GM18520 (cell line): ENCODE measurements at regions not wholly inside any gene's neighbourhood (a gene's known extent, or its start where the extent isn't known, plus 50 kb on each side); places are given as distances from the start of the nearest gene placed in this dataset.

Experiments used
- ATAC-seq: cut with Tn5 transposase; IDR thresholded peaks from one replicate; pipeline ENCODE4 v1.9.1; 2021; ENCODE audit not compliant: unreplicated experiment

DNA sequence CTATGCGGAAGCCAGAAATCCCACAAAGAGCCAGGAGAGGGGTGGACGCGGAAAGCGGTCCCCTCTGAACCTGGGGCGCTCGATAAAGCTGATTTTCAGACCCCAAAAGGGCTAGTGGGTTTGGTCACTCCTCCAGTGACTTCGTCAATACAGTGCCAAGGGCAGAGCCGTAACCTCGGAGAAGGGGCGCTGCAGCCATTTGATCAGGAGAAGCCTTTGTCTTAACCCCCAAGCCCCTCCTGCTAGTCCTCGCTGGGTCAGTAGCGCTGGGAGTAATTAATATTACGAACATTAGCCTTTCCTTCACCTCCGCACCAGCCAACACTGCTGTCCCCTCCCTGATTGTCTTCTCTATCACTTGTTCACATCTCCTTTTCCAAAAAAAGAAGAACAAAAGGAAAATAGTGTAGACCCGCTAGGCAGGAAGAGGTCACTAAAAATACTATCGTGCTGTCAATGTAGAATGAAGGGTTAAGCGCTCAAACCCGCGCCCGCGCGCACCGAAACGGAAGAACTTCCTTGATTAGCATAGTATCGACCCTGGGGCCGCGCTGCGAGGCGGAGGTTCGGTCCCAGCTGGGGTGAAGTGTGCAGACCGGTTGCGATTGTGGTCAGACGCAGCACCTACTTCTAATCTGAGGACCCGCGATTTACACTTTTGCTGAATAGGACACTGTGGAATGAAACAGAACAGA lies 63.2 kb upstream of the MAPRE2 start:
- no peak for ATAC-seq

DNA sequence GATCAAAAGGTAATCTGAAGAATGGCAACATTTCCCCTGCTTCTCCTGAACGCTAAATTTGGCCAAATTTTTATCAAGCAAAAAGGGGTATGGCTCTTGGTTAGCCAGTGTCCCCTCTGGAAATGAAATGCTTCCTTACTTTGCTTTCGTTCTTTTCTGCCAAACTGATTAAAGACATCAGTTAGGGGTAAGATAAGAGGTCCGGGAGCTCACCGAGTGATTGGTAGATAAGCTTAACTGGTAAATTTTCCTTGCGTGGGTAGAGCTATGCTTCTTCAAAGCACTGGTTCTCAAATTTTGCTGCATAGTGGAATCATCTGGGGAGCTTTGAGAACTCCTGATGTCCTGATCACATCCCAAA lies 62.7 kb upstream of the MAPRE2 start:
- no peak for ATAC-seq

GRCh38 chr18:34978953-34979608 lies 62.1 kb upstream of the MAPRE2 start:
- peak; percentile 37 for ATAC-seq

DNA sequence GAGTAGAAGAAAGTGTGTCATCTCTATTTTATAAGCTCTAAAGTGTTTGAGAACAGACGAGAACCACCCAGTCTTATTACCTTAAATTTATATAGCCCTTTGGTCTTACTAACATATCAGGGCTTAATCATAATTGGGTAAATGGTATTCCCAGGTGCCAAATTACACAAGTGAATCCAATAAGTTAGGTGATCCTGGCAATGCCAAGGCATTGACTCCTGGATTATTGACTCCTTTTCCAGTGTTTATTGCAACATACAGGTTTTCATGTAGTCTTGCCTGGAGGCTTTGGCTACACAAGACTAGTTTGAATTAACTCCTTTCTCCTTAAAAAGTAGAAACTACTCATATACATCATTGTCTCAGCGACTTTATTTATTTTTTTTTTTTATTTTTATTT lies 59.7 kb upstream of the MAPRE2 start:
- no peak for ATAC-seq

GRCh38 chr18:34985963-34986362 lies 55.2 kb upstream of the MAPRE2 start:
- no peak for ATAC-seq

- no peak for ATAC-seq
These were observed 50.6 kb upstream of the MAPRE2 start for GRCh38 chr18:34990597-34990996.

DNA sequence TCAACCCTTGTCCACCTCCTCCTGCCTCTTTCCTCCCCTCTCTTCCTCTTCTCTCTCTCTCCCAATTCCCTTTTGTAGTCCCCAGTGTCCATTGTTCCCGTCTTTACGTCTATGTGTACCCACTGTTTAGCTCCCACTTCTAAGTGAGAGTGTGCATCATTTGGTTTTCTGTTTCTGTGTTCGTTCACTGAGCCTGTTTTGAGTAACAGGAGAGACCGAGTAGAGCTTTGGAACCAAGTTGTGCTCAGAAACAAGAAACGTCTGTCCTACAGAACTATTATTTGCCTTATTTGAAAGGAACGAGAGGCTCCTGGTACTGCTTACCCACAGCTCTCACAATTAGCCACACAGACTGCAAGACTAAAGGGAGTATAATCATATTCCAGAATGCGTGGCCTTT lies 50.1 kb upstream of the MAPRE2 start:
- ATAC-seq: no peak
